HEK293 (cell line): ENCODE measurements at regions not wholly inside any gene's neighbourhood (a gene's known extent, or its start where the extent isn't known, plus 50 kb on each side); places are given as distances from the start of the nearest gene placed in this dataset.
A peak's percentile ranks its signal among the peaks of the same experiment; 100 is the strongest.

ENCODE experiments used
- CTCF ChIA-PET: fragments of 350-600 bp; formaldehyde crosslinking; extraction: SDS; loops from one replicate; lab custom pipeline; 2021; ENCODE audit warnings: antibody characterized with exemption; lab: Yijun Ruan, JAX
- POLR2A ChIA-PET: fragments of 300-600 bp; formaldehyde crosslinking; extraction: SDS; loops from one replicate; lab custom pipeline; 2020; ENCODE audit warnings: antibody characterized with exemption, inconsistent platforms; lab: Yijun Ruan, JAX
- H3K27ac ChIP-seq: fragments of 200-500 bp; sonication (Bioruptor generic); 2 replicates; pipeline ENCODE4 v1.5.1; 2014; ENCODE audit warnings: low read depth, low read length, control low read depth, inconsistent platforms; ENCODE audit errors: extremely low read depth
- H3K36me3 ChIP-seq, 2 experiments: fragments of 200-500 bp in 1 of 2; sonication (Bioruptor generic) in 1 of 2; 1 replicate in 1 of 2; 2 replicates in 1 of 2; pipeline ENCODE4 v1.5.1; 2014 to 2017; ENCODE audit warnings: inconsistent platforms in 2 of 2, low read length in 2 of 2; ENCODE audit not compliant: control insufficient read depth in 2 of 2, insufficient read depth in 1 of 2
- H3K4me1 ChIP-seq: fragments of 200-500 bp; sonication (Bioruptor generic); 2 replicates; pipeline ENCODE4 v1.5.1; 2014; ENCODE audit warnings: mild to moderate bottlenecking, low read length, inconsistent platforms; ENCODE audit not compliant: control insufficient read depth, insufficient read depth
- H3K4me3 ChIP-seq: 2 replicates; pipeline ENCODE4 v1.5.1; 2011; ENCODE audit warnings: low read depth, mild to moderate bottlenecking, control low read depth, low read length, moderate library complexity
- H3K9me3 ChIP-seq: fragments of 200-500 bp; sonication (Bioruptor generic); 2 replicates; pipeline ENCODE4 v1.5.1; 2014; ENCODE audit warnings: low read depth, low read length, inconsistent platforms; ENCODE audit not compliant: control insufficient read depth, insufficient read depth
- BCL6B ChIP-seq: fragments of 450-650 bp; formaldehyde crosslinking; IDR thresholded peaks from 2 replicates; pipeline ENCODE4 v1.5.1; 2017; ENCODE audit warnings: missing biosample characterization, missing genetic modification characterization
- GLI2 ChIP-seq: fragments of 450-650 bp; formaldehyde crosslinking; IDR thresholded peaks from 2 replicates; pipeline ENCODE4; 2017; ENCODE audit warnings: missing biosample characterization, missing genetic modification characterization, low read depth, borderline replicate concordance
- HOXD13 ChIP-seq: sonication (generic); formaldehyde crosslinking; IDR thresholded peaks from 2 replicates; pipeline ENCODE4 v1.8.0; 2022; ENCODE audit warnings: missing genetic modification reagents, borderline replicate concordance
- SP2 ChIP-seq: fragments of 450-650 bp; formaldehyde crosslinking; IDR thresholded peaks from 2 replicates; pipeline ENCODE4 v1.5.1; 2016; ENCODE audit warnings: missing biosample characterization, missing genetic modification characterization
- WT1 ChIP-seq: fragments of 450-650 bp; formaldehyde crosslinking; IDR thresholded peaks from 2 replicates; pipeline ENCODE4 v1.5.1; 2016; ENCODE audit warnings: missing biosample characterization, missing genetic modification characterization
- ZBTB26 ChIP-seq: fragments of 450-650 bp; formaldehyde crosslinking; optimal IDR thresholded peaks from 2 replicates; pipeline ENCODE3; 2016; ENCODE audit warnings: missing biosample characterization, mild to moderate bottlenecking, missing genetic modification characterization
- ZNF155 ChIP-seq: fragments of 450-650 bp; formaldehyde crosslinking; IDR thresholded peaks from 2 replicates; pipeline ENCODE4 v1.5.1; 2016; ENCODE audit warnings: missing biosample characterization, missing genetic modification characterization
- ZNF214 ChIP-seq: fragments of 450-650 bp; formaldehyde crosslinking; IDR thresholded peaks from 2 replicates; pipeline ENCODE4 v1.5.1; 2017; ENCODE audit warnings: missing biosample characterization, mild to moderate bottlenecking, missing genetic modification characterization, borderline replicate concordance
- ZNF24 ChIP-seq: fragments of 450-650 bp; formaldehyde crosslinking; IDR thresholded peaks from 2 replicates; pipeline ENCODE4 v1.5.1; 2016; ENCODE audit warnings: missing biosample characterization, missing genetic modification characterization
- ZNF302 ChIP-seq: fragments of 450-650 bp; formaldehyde crosslinking; IDR thresholded peaks from 2 replicates; pipeline ENCODE4 v1.5.1; 2016; ENCODE audit warnings: missing biosample characterization, missing genetic modification characterization, low read depth
- ZNF354C ChIP-seq: fragments of 450-650 bp; formaldehyde crosslinking; IDR thresholded peaks from 2 replicates; pipeline ENCODE4 v1.5.1; 2016; ENCODE audit warnings: missing biosample characterization, missing genetic modification characterization, low read depth, borderline replicate concordance
- ZNF404 ChIP-seq: fragments of 450-650 bp; formaldehyde crosslinking; IDR thresholded peaks from 2 replicates; pipeline ENCODE4 v1.5.1; 2017; ENCODE audit warnings: missing biosample characterization, missing genetic modification characterization
- ZNF426 ChIP-seq: fragments of 450-650 bp; formaldehyde crosslinking; IDR thresholded peaks from 2 replicates; pipeline ENCODE4 v1.5.1; 2017; ENCODE audit warnings: missing biosample characterization, missing genetic modification characterization, mild to moderate bottlenecking, inconsistent platforms, moderate library complexity
- ZNF433 ChIP-seq: fragments of 450-650 bp; formaldehyde crosslinking; IDR thresholded peaks from 2 replicates; pipeline ENCODE4 v1.5.1; 2016; ENCODE audit warnings: missing biosample characterization, missing genetic modification characterization, low read depth
- ZNF664 ChIP-seq: fragments of 450-650 bp; formaldehyde crosslinking; IDR thresholded peaks from 2 replicates; pipeline ENCODE4 v1.5.1; 2016; ENCODE audit warnings: missing biosample characterization, missing genetic modification characterization
- ZNF791 ChIP-seq: fragments of 450-650 bp; formaldehyde crosslinking; IDR thresholded peaks from 2 replicates; pipeline ENCODE4 v1.5.1; 2016; ENCODE audit warnings: missing biosample characterization, missing genetic modification characterization
- ZNF792 ChIP-seq: fragments of 450-650 bp; formaldehyde crosslinking; IDR thresholded peaks from 2 replicates; pipeline ENCODE4 v1.5.1; 2016; ENCODE audit warnings: missing biosample characterization, missing genetic modification characterization
- TF ChIP-seq, protein P1 (sequence below): fragments of 450-650 bp; formaldehyde crosslinking; IDR thresholded peaks from 2 replicates; pipeline ENCODE4; 2016; ENCODE audit warnings: missing biosample characterization, missing genetic modification characterization
- TF ChIP-seq, protein P2 (sequence below): fragments of 450-650 bp; IDR thresholded peaks from 2 replicates; pipeline ENCODE4 v1.5.1; 2018; ENCODE audit warnings: missing biosample characterization, mild to moderate bottlenecking, missing genetic modification characterization

DNA sequence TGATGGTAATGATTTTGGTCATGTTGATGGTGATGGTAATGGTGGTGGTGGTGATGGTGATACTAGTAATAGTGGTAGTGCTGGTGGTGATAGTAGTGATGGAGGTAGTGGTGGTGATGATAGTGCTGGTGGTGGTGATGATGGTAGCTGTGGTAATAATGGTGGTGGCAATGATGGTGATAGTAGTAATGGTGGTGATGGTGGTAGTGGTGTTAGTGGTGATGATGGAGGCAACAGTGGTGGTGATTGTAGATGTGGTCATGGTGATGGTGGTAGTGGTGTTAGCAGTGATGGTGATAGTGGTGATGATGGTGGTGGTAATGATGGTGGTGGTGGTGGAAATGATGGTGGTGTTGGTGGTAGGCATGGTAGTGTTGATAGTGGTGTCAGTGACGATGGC is 127.0 kb upstream of the RPL38 start (continued):
- no peak for TF ChIP-seq ZNF792 (tag by site-specific recombination)
- TF ChIP-seq, protein P1, sequence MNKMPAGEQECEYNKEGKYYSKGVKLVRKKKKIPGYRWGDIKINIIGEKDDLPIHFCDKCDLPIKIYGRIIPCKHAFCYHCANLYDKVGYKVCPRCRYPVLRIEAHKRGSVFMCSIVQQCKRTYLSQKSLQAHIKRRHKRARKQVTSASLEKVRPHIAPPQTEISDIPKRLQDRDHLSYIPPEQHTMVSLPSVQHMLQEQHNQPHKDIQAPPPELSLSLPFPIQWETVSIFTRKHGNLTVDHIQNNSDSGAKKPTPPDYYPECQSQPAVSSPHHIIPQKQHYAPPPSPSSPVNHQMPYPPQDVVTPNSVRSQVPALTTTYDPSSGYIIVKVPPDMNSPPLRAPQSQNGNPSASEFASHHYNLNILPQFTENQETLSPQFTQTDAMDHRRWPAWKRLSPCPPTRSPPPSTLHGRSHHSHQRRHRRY (tag by site-specific recombination) = 0 out of 2 replicates have a peak, but pooled peaks have one; percentile 16
- no peak for TF ChIP-seq GLI2 (tag by site-specific recombination)
- TF ChIP-seq ZNF791 (tag by site-specific recombination) = peak; percentile 7; the same call in 1 of the 2 replicates

GRCh38 chr17:74077231-74077630 is 126.2 kb upstream of the RPL38 start:
- TF ChIP-seq ZNF214 (tag by site-specific recombination) (no peak), ZNF302 (tag by site-specific recombination) (no peak), ZNF404 (tag by site-specific recombination) (no peak), ZNF433 (tag by site-specific recombination) (no peak), ZNF426 (tag by site-specific recombination) (no peak), BCL6B (no peak), ZNF354C (tag by site-specific recombination) (no peak), WT1 (tag by site-specific recombination) (no peak), ZNF155 (tag by site-specific recombination) (no peak), ZBTB26 (tag by site-specific recombination) (no peak), SP2 (tag by site-specific recombination) (no peak), ZNF664 (no peak), HOXD13 (CRISPR knock-in tag) (no peak), ZNF24 (tag by site-specific recombination) (no peak)
- TF ChIP-seq, protein P2, sequence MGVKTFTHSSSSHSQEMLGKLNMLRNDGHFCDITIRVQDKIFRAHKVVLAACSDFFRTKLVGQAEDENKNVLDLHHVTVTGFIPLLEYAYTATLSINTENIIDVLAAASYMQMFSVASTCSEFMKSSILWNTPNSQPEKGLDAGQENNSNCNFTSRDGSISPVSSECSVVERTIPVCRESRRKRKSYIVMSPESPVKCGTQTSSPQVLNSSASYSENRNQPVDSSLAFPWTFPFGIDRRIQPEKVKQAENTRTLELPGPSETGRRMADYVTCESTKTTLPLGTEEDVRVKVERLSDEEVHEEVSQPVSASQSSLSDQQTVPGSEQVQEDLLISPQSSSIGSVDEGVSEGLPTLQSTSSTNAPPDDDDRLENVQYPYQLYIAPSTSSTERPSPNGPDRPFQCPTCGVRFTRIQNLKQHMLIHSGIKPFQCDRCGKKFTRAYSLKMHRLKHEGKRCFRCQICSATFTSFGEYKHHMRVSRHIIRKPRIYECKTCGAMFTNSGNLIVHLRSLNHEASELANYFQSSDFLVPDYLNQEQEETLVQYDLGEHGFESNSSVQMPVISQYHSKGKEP (tag by site-specific recombination) = no peak
- Histone ChIP-seq H3K4me3 (no peak overlapping the region), H3K27ac (no peak overlapping the region), H3K36me3 (no peaks in the 10 kb centered on the region), H3K4me1 (no peaks in the 10 kb centered on the region), H3K9me3 (no peaks in the 10 kb centered on the region)
- POLR2A ChIA-PET = no interaction called here
- CTCF ChIA-PET = interaction anchor here (0.7 to 3.0 kb wide), 3 partner anchors 13 to 108 kb away, joined by 3 to 25 read pairs (median 3); no protein-coding TSS in a partner anchor
